ENCODE measurements at regions not wholly inside any gene's neighbourhood (a gene's known extent, or its start where the extent isn't known, plus 50 kb on each side); places are given as distances from the start of the nearest gene placed in this dataset.

- TF ChIP-seq CTCF (IDR thresholded peaks at IDR 0.05) (no peak), POLR2AphosphoS5 (IDR thresholded peaks at IDR 0.05) (no peak), POLR2A (IDR thresholded peaks at IDR 0.05) (no peak)
Observed at GRCh38 chr2:175662335-175662734, 339.7 kb downstream of the LNPK start.
